Keratinocyte (primary cell): ENCODE measurements at regions not wholly inside any gene's neighbourhood (a gene's known extent, or its start where the extent isn't known, plus 50 kb on each side); places are given as distances from the start of the nearest gene placed in this dataset.

ENCODE experiments used
- DNase-seq: peaks from one replicate; pipeline ENCODE4 v3.0.0-alpha.2; 2011; ENCODE audit warnings: low read depth, missing footprints, low spot score
- FAIRE-seq: peaks from 2 replicates; lab custom pipeline; 2011; peaks lifted over from hg19 to GRCh38; lab: Jason Lieb, UNC
- H2AFZ ChIP-seq: 2 replicates; pipeline ENCODE4 v1.6.0; 2012; ENCODE audit warnings: low read length, control low read depth, inconsistent platforms; ENCODE audit not compliant: control insufficient read depth
- H3K27ac ChIP-seq: 2 replicates; pipeline ENCODE4 v1.5.1; 2011; ENCODE audit warnings: low read length; ENCODE audit not compliant: control insufficient read depth, insufficient read depth
- H3K27me3 ChIP-seq: 3 replicates; pipeline ENCODE4 v1.6.0; 2011; ENCODE audit warnings: low read length; ENCODE audit not compliant: control insufficient read depth, insufficient read depth; ENCODE audit errors: extremely low read depth
- H3K36me3 ChIP-seq, 2 experiments: 2 replicates in 1 of 2; 3 replicates in 1 of 2; pipeline ENCODE4 v1.5.1; 2011; ENCODE audit warnings: low read length in 2 of 2, mild to moderate bottlenecking in 1 of 2; ENCODE audit not compliant: control insufficient read depth in 2 of 2, insufficient read depth in 2 of 2; ENCODE audit errors: extremely low read depth in 1 of 2
- H3K4me1 ChIP-seq: 3 replicates; pipeline ENCODE4 v1.5.1; 2011; ENCODE audit warnings: low read length; ENCODE audit not compliant: control insufficient read depth, insufficient read depth; ENCODE audit errors: extremely low read depth
- H3K4me2 ChIP-seq: 3 replicates; pipeline ENCODE4 v1.6.0; 2011; ENCODE audit warnings: low read depth, low read length; ENCODE audit not compliant: control insufficient read depth, insufficient read depth; ENCODE audit errors: extremely low read depth
- H3K4me3 ChIP-seq, 3 experiments: fragments of 200-600 bp in 1 of 3; sonication (generic) in 1 of 3; 2 replicates in 2 of 3; 3 replicates in 1 of 3; pipeline ENCODE4 v1.5.1; 2011 to 2016; ENCODE audit warnings: low read length in 3 of 3, mild to moderate bottlenecking in 3 of 3, control low read depth in 2 of 3, inconsistent platforms in 1 of 3, low read depth in 1 of 3, mixed read lengths in 1 of 3, mixed run types in 1 of 3, moderate library complexity in 1 of 3; ENCODE audit not compliant: control insufficient read depth in 2 of 3, insufficient read depth in 2 of 3; ENCODE audit errors: extremely low read depth in 1 of 3
- H3K79me2 ChIP-seq: 2 replicates; pipeline ENCODE4 v1.6.0; 2012; ENCODE audit warnings: low read length; ENCODE audit not compliant: control insufficient read depth, insufficient read depth
- H3K9ac ChIP-seq: 3 replicates; pipeline ENCODE4 v1.6.0; 2011; ENCODE audit warnings: low read length; ENCODE audit not compliant: control insufficient read depth, insufficient read depth; ENCODE audit errors: extremely low read depth
- H3K9me1 ChIP-seq: 3 replicates; pipeline ENCODE4 v1.6.0; 2011; ENCODE audit warnings: low read length; ENCODE audit not compliant: control insufficient read depth, insufficient read depth; ENCODE audit errors: extremely low read depth
- H3K9me3 ChIP-seq: 2 replicates; pipeline ENCODE4 v1.5.1; 2012; ENCODE audit warnings: low read depth, low read length; ENCODE audit not compliant: control insufficient read depth
- H4K20me1 ChIP-seq: 3 replicates; pipeline ENCODE4 v1.6.0; 2011; ENCODE audit warnings: low read length; ENCODE audit not compliant: control insufficient read depth, insufficient read depth; ENCODE audit errors: extremely low read depth
- CTCF ChIP-seq, 3 experiments: IDR thresholded peaks in 1 of 3; conservative IDR thresholded peaks in 1 of 3; optimal IDR thresholded peaks in 1 of 3; 2 replicates in 2 of 3; 3 replicates in 1 of 3; pipeline versions ENCODE3 to v1.5.1; 2011; ENCODE audit warnings: low read length in 3 of 3, mild to moderate bottlenecking in 3 of 3, moderate library complexity in 2 of 3, control low read depth in 1 of 3, inconsistent platforms in 1 of 3; ENCODE audit not compliant: insufficient read depth in 2 of 3; ENCODE audit errors: extremely low read depth in 1 of 3
- EZH2 ChIP-seq: IDR thresholded peaks from one replicate; pipeline ENCODE4 v1.6.1; 2012; ENCODE audit warnings: inconsistent platforms, mild to moderate bottlenecking, low read length, moderate library complexity
- dilution Hi-C: fragments of 300-500 bp; cut with MboI; formaldehyde crosslinking; loops from one replicate; pipeline ENCODE4 v1.7.0; 2020; ENCODE audit warnings: low sequenced_read_pairs; ENCODE audit not compliant: extremely low pct_ligation_motif_present

DNA sequence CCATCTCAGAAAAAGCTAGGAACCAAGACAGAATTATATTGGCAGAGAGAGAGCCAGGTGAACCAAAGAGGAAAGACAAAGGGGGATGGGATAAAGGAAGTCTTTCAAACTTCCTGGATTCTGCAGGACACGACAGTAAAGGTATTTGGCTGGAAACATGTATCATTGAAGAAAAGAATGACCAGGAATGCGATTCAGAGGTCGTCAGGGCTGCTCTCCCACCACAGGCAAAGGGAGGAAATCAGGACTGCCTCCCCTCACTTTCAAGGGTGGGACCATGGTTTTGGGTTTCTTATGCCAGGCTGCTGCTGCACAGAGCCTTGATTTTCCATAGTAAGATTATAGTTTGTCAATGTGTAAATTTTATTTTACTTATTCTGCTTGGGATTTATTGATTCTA lies 848.8 kb downstream of the BRINP3 start:
- Histone ChIP-seq H3K9me3 (no peaks in the 10 kb centered on the region), H3K4me3 (no peak overlapping the region), H3K9ac (no peak overlapping the region), H3K27me3 (no peaks in the 10 kb centered on the region), H3K4me1 (no peaks in the 10 kb centered on the region), H3K27ac (no peak overlapping the region), H2AFZ (peak overlapping the region; percentile 34), H3K79me2 (no peaks in the 10 kb centered on the region), H3K4me2 (no peak overlapping the region), H3K36me3 (no peaks in the 10 kb centered on the region), H3K9me1 (no peaks in the 10 kb centered on the region), H4K20me1 (no peaks in the 10 kb centered on the region)
- FAIRE-seq: no peak
- dilution Hi-C loops: no loop called here
- TF ChIP-seq CTCF (optimal IDR thresholded peaks at IDR 0.05 in 1 of 3, IDR thresholded peaks at IDR 0.05 in 1 of 3, conservative IDR thresholded peaks at IDR 0.05 in 1 of 3; ENCODE audit: extremely low read depth in 1 of 3, insufficient read depth in 2 of 3, low read length in 3 of 3) (no peak), EZH2 (no peak)
- DNase-seq: no peak

GRCh38 chr1:189633658-189634057 lies 844.0 kb downstream of the BRINP3 start:
- Histone ChIP-seq H3K27me3 (no peaks in the 10 kb centered on the region), H3K9me1 (no peaks in the 10 kb centered on the region), H3K4me3 (no peak overlapping the region), H3K27ac (no peak overlapping the region), H3K36me3 (no peaks in the 10 kb centered on the region), H3K4me1 (no peaks in the 10 kb centered on the region), H2AFZ (no peak overlapping the region), H3K9me3 (no peaks in the 10 kb centered on the region), H3K79me2 (no peaks in the 10 kb centered on the region), H4K20me1 (no peaks in the 10 kb centered on the region), H3K4me2 (no peak overlapping the region), H3K9ac (no peak overlapping the region)
- DNase-seq: no peak
- dilution Hi-C loops: no loop called here
- TF ChIP-seq EZH2 (no peak), CTCF (optimal IDR thresholded peaks at IDR 0.05 in 1 of 3, IDR thresholded peaks at IDR 0.05 in 1 of 3, conservative IDR thresholded peaks at IDR 0.05 in 1 of 3; ENCODE audit: extremely low read depth in 1 of 3, insufficient read depth in 2 of 3, low read length in 3 of 3) (no peak)
- FAIRE-seq: no peak
